Gastroesophageal sphincter (tissue), 3 donors: ENCODE measurements at regions not wholly inside any gene's neighbourhood (a gene's known extent, or its start where the extent isn't known, plus 50 kb on each side); places are given as distances from the start of the nearest gene placed in this dataset.

ENCODE experiments used
- EP300 ChIP-seq: sonication (generic); formaldehyde crosslinking; IDR thresholded peaks from one replicate; pipeline ENCODE4 v1.6.1; 2017; ENCODE audit warnings: antibody characterized with exemption, mild to moderate bottlenecking
- POLR2A ChIP-seq, 2 donors: fragments of 450-650 bp; IDR thresholded peaks; one replicate each; pipeline ENCODE4 v1.6.1; 2017; ENCODE audit warnings: antibody characterized with exemption in 2 of 2, mild to moderate bottlenecking in 2 of 2, moderate library complexity in 1 of 2
- POLR2AphosphoS5 ChIP-seq: sonication (generic); formaldehyde crosslinking; IDR thresholded peaks from one replicate; pipeline ENCODE4 v1.6.1; 2017; ENCODE audit warnings: antibody characterized with exemption
- TF ChIP-seq, protein P1 (sequence below), 4 experiments: fragments of 200-600 bp in 2 of 4; fragments of 450-650 bp in 2 of 4; sonication (generic) in 1 of 4; IDR thresholded peaks; one replicate each; pipeline ENCODE4 v1.5.1; 2017 to 2019; ENCODE audit warnings: antibody characterized with exemption in 4 of 4, mild to moderate bottlenecking in 2 of 4, moderate library complexity in 2 of 4

DNA sequence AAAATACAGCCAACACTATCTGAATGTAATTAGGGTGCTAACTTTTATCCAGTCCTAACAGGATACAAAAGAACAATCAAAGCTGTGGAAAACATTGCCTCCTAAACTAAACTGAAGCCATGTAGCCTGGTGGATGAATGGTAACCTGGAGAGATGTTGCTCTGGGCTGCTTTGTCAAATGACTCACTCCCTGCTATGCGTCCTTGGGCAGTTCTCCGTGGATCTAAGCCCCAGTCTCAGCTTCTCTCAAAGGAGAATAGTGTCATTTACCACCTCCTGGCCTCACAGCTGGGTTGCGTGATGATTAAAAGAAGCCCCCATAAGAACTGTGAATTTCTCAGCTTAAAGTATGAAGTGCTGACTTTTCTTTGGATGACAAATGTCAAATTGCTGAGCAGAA lies 203.7 kb downstream of the ICOS start:
- TF ChIP-seq, protein P1, sequence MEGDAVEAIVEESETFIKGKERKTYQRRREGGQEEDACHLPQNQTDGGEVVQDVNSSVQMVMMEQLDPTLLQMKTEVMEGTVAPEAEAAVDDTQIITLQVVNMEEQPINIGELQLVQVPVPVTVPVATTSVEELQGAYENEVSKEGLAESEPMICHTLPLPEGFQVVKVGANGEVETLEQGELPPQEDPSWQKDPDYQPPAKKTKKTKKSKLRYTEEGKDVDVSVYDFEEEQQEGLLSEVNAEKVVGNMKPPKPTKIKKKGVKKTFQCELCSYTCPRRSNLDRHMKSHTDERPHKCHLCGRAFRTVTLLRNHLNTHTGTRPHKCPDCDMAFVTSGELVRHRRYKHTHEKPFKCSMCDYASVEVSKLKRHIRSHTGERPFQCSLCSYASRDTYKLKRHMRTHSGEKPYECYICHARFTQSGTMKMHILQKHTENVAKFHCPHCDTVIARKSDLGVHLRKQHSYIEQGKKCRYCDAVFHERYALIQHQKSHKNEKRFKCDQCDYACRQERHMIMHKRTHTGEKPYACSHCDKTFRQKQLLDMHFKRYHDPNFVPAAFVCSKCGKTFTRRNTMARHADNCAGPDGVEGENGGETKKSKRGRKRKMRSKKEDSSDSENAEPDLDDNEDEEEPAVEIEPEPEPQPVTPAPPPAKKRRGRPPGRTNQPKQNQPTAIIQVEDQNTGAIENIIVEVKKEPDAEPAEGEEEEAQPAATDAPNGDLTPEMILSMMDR (IDR thresholded peaks at IDR 0.05) = no peak
- TF ChIP-seq POLR2A (IDR thresholded peaks at IDR 0.05) (no peak), POLR2AphosphoS5 (no peak), EP300 (no peak)
